Ascending aorta (tissue), 2 donors: ENCODE measurements at regions not wholly inside any gene's neighbourhood (a gene's known extent, or its start where the extent isn't known, plus 50 kb on each side); places are given as distances from the start of the nearest gene placed in this dataset.
"Not testable (repeated sequence)": the region's sequence is repeated elsewhere in the genome, so short reads cannot be mapped to it uniquely, and the experiment has no call there.

Source experiments
- DNase-seq, 2 donors: peaks; one replicate each; pipeline ENCODE4 v3.0.0-alpha.2; 2019; ENCODE audit warnings: low spot score in 2 of 2
- H3K27ac ChIP-seq, 2 donors: fragments of 200-600 bp; sonication (generic); one replicate each; pipeline ENCODE4 v1.5.1; 2016 to 2017; ENCODE audit warnings: mild to moderate bottlenecking in 1 of 2
- H3K27me3 ChIP-seq: fragments of 200-600 bp; sonication (generic); one replicate; pipeline ENCODE4 v1.5.1; 2017
- H3K36me3 ChIP-seq, 2 donors: fragments of 200-600 bp; sonication (generic); one replicate each; pipeline ENCODE4 v1.5.1; 2016
- H3K4me1 ChIP-seq, 2 donors: fragments of 200-600 bp; sonication (generic); one replicate each; pipeline ENCODE4 v1.5.1; 2016 to 2017; ENCODE audit warnings: mild to moderate bottlenecking in 1 of 2
- H3K4me3 ChIP-seq, 2 donors: fragments of 200-600 bp; sonication (generic); one replicate each; pipeline ENCODE4 v1.5.1; 2016 to 2017; ENCODE audit warnings: mild to moderate bottlenecking in 1 of 2
- H3K9me3 ChIP-seq, 2 donors: fragments of 200-600 bp; sonication (generic); one replicate each; pipeline ENCODE4 v1.5.1; 2016
- intact Hi-C: fragments of 100-400 bp; cut with DNase I; formaldehyde crosslinking; loops from one replicate; pipeline ENCODE4 v1.15.1; 2023
- TF ChIP-seq, protein P1 (sequence below), 3 experiments: fragments of 200-600 bp in 2 of 3; fragments of 450-650 bp in 1 of 3; sonication (generic) in 2 of 3; IDR thresholded peaks; one replicate each; pipeline ENCODE4 v1.5.1; 2016 to 2019; ENCODE audit warnings: antibody characterized with exemption in 3 of 3, mild to moderate bottlenecking in 1 of 3, moderate library complexity in 1 of 3

DNA sequence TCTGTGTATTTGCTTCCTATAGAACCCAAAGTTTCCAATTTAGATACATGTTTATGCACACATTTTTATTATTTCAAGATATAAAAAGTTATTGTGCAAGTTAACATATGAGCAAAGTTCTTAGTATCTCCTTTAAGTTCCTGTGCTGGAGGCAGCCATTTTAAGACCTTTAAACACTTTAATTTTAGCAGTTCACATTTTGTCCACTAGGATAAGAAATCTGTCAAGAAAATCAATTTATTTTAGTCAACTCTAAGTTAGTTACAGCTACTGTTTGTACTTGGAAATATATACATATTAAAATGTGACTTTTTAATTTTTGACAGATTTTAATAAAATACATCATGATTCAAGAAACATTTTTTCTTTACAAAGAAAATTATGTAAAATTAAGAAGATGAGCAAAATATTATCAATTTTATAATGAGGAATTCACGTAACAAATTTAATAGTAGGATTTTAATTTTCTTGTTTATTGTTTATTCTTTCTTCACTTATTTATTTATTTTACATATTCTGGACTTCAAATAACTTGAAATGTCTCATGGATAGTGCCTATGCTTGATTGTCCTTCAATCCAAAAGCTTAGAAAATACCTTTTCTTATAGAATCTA lies 402.6 kb upstream of the GBE1 start:
- Histone ChIP-seq H3K4me3 (no peak overlapping the region), H3K4me1 (no peaks in the 10 kb centered on the region), H3K27ac (no peak overlapping the region), H3K27me3 (no peaks in the 10 kb centered on the region), H3K36me3 (no peaks in the 10 kb centered on the region), H3K9me3 (no peaks in the 10 kb centered on the region)
- TF ChIP-seq, protein P1, sequence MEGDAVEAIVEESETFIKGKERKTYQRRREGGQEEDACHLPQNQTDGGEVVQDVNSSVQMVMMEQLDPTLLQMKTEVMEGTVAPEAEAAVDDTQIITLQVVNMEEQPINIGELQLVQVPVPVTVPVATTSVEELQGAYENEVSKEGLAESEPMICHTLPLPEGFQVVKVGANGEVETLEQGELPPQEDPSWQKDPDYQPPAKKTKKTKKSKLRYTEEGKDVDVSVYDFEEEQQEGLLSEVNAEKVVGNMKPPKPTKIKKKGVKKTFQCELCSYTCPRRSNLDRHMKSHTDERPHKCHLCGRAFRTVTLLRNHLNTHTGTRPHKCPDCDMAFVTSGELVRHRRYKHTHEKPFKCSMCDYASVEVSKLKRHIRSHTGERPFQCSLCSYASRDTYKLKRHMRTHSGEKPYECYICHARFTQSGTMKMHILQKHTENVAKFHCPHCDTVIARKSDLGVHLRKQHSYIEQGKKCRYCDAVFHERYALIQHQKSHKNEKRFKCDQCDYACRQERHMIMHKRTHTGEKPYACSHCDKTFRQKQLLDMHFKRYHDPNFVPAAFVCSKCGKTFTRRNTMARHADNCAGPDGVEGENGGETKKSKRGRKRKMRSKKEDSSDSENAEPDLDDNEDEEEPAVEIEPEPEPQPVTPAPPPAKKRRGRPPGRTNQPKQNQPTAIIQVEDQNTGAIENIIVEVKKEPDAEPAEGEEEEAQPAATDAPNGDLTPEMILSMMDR (IDR thresholded peaks at IDR 0.05) = no peak
- no peak for DNase-seq
- intact Hi-C loops = no loop called here

DNA sequence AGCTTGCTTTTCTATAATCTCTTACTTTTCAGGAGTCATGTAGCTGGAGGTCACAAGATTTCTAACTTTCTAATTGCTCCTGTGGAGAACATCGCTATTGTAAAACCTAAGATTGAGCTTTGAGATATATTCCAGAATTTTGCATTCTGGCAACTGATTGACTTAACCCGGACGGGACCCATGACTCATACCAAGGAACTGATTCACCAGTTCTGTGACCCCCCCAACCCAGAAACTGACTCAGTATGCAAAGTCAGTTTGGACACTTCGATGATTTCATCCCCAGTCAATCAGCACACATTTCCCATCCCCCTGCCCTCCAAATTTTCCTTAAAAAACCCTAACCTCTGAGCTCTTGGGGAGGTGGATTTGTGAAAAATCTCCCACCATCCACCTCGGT lies 396.5 kb upstream of the GBE1 start:
- Histone ChIP-seq H3K4me3 (no peak overlapping the region), H3K9me3 (no peaks in the 10 kb centered on the region), H3K4me1 (no peaks in the 10 kb centered on the region), H3K27ac (no peak overlapping the region), H3K27me3 (no peaks in the 10 kb centered on the region), H3K36me3 (no peaks in the 10 kb centered on the region)
- TF ChIP-seq, protein P1 (IDR thresholded peaks at IDR 0.05) = no peak
- intact Hi-C loops = no loop called here
- no peak for DNase-seq

DNA sequence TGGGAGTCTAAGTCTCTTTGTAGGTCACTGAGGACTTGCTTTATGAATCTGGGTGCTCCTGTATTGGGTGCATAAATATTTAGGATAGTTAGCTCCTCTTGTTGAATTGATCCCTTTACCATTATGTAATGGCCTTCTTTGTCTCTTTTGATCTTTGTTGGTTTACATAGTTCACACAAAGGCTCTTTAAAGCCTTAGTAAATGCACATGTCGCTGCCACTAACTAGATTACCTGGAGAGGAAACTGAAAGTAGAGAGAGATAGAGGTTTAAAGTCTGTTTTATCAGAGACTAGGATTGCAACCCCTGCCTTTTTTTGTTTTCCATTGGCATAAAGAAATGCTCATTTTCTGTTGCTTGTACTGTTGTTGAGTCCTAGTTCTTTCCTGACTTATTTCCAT lies 392.4 kb upstream of the GBE1 start:
- H3K4me1 ChIP-seq, DNase-seq, H3K9me3 ChIP-seq, intact Hi-C loops, H3K27ac ChIP-seq, H3K27me3 ChIP-seq, H3K4me3 ChIP-seq, H3K36me3 ChIP-seq: not testable (repeated sequence)

DNA sequence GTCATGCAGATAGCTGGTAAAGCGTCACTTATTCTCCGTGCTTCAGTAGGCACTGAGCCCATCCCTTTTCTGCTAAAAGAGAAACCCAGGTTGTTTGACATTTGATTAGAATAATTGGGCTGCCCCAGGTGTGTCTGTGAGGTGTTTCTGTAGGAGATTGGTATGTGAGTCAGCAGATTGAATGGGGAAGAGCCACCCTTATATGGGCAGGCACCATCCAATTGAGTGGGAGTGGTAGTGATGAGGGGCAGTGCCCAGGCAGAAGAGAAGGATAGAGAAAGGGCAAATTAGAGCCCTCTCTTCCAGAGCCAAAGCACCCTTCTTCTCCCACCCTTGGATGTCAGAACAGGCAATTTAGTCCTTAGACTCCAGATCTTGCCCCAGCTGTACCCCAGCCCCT lies 384.3 kb upstream of the GBE1 start:
- TF ChIP-seq, protein P1 (IDR thresholded peaks at IDR 0.05) = no peak
- no peak overlapping the region for H3K4me3 ChIP-seq
- intact Hi-C loops = no loop called here

DNA sequence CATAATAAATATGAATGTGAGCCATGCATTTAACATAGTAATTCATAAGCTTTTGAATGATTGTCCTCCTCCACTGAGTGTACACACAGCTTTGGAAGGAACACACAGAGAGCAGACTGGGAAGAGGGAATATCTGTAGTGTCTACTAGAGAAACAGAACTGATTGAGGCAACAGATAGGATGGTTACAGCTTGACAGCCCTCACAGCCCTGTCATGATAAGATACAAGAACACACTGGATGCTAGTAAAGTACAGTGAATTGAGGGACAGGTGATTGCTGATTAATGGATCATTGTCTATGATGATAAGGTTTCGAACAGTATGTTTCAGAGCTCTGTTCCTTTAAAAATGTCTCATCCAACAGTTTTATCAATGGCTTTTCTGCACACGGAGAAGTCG lies 383.4 kb upstream of the GBE1 start:
- H3K27ac ChIP-seq = no peak overlapping the region
- H3K36me3 ChIP-seq = no peaks in the 10 kb centered on the region
- H3K4me3 ChIP-seq = no peak overlapping the region
- no peak for DNase-seq
- intact Hi-C loops = no loop called here
- no peaks in the 10 kb centered on the region for H3K27me3 ChIP-seq
- H3K4me1 ChIP-seq = no peaks in the 10 kb centered on the region
- TF ChIP-seq, protein P1 (IDR thresholded peaks at IDR 0.05) = no peak
- H3K9me3 ChIP-seq = no peaks in the 10 kb centered on the region

More for the DNA sequence above, 384.3 kb upstream of the GBE1 start:
- Histone ChIP-seq H3K27me3 (no peaks in the 10 kb centered on the region), H3K27ac (no peak overlapping the region), H3K36me3 (no peaks in the 10 kb centered on the region), H3K4me1 (no peaks in the 10 kb centered on the region), H3K9me3 (no peaks in the 10 kb centered on the region)
- DNase-seq = no peak

DNA sequence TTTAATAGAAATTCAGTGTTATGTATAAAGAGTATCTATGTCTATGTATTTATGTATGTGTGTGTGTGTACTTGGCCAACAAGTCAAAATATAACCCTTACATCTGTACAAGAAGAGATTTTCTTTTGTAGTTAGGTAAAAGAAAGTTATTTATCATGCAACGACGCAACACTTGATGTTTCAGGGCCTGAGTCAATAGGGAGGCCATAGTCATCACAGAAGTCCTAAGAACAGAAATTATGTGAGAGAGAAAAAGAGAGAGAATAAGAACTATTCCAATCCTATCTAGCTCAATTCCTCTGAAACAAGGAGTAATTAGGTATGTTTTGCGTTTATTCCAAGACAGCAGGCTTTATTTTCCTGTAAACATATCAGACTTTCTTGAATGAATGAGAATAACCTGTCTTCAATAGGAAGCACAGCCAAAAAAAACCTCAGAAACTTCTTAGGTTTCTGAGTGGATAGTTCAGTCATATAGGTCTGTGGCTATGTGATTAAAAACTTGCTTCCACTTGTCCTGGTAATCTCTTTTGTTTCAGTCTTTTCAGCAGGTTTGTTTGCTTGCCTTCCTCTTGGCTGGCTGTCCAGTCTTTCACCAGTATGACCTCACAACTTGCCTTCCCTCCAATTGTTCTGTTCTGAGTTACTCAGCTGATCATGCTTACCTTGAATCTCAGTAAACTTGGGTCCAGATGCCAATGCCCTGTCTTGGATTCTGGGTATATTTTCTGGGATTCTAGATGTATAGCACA lies 382.4 kb upstream of the GBE1 start:
- H3K36me3 ChIP-seq = no peaks in the 10 kb centered on the region
- H3K27ac ChIP-seq = no peak overlapping the region
- TF ChIP-seq, protein P1 (IDR thresholded peaks at IDR 0.05) = no peak
- no peaks in the 10 kb centered on the region for H3K9me3 ChIP-seq
- no peak overlapping the region for H3K4me3 ChIP-seq
- no peaks in the 10 kb centered on the region for H3K4me1 ChIP-seq
- intact Hi-C loops = no loop called here
- DNase-seq = no peak
- no peaks in the 10 kb centered on the region for H3K27me3 ChIP-seq
